ENCODE measurements at regions not wholly inside any gene's neighbourhood (a gene's known extent, or its start where the extent isn't known, plus 50 kb on each side); places are given as distances from the start of the nearest gene placed in this dataset.

GRCh38 chr10:111539246-111539645 lies 462.4 kb downstream of the ADRA2A start:
- H3K4me3 ChIP-seq (ENCODE audit: low read depth, low read length): no peak overlapping the region
- TF ChIP-seq CTCF (IDR thresholded peaks at IDR 0.05; ENCODE audit: borderline replicate concordance, insufficient read depth, low read depth, low read length): no peak

GRCh38 chr10:111543854-111544253 lies 467.0 kb downstream of the ADRA2A start:
- H3K4me3 ChIP-seq (ENCODE audit: low read depth, low read length): no peak overlapping the region
- no peak for TF ChIP-seq CTCF (IDR thresholded peaks at IDR 0.05; ENCODE audit: borderline replicate concordance, insufficient read depth, low read depth, low read length)

- TF ChIP-seq CTCF (IDR thresholded peaks at IDR 0.05; ENCODE audit: borderline replicate concordance, insufficient read depth, low read depth, low read length): no peak
- H3K4me3 ChIP-seq (ENCODE audit: low read depth, low read length): no peak overlapping the region
These were observed 469.2 kb downstream of the ADRA2A start for GRCh38 chr10:111545861-111546605.

GRCh38 chr10:111548084-111548726 lies 471.4 kb downstream of the ADRA2A start:
- H3K4me3 ChIP-seq (ENCODE audit: low read depth, low read length): no peak overlapping the region
- TF ChIP-seq CTCF (IDR thresholded peaks at IDR 0.05; ENCODE audit: borderline replicate concordance, insufficient read depth, low read depth, low read length): no peak

GRCh38 chr10:111551001-111551400 lies 474.2 kb downstream of the ADRA2A start:
- no peak overlapping the region for H3K4me3 ChIP-seq (ENCODE audit: low read depth, low read length)
- no peak for TF ChIP-seq CTCF (IDR thresholded peaks at IDR 0.05; ENCODE audit: borderline replicate concordance, insufficient read depth, low read depth, low read length)

- no peak overlapping the region for H3K4me3 ChIP-seq (ENCODE audit: low read depth, low read length)
- no peak for TF ChIP-seq CTCF (IDR thresholded peaks at IDR 0.05; ENCODE audit: borderline replicate concordance, insufficient read depth, low read depth, low read length)
These were observed 479.8 kb downstream of the ADRA2A start for GRCh38 chr10:111556666-111557065.

GRCh38 chr10:111558211-111558610 lies 481.4 kb downstream of the ADRA2A start:
- TF ChIP-seq CTCF (IDR thresholded peaks at IDR 0.05; ENCODE audit: borderline replicate concordance, insufficient read depth, low read depth, low read length): no peak

More at GRCh38 chr10:111558211-111558610, 481.4 kb downstream of the ADRA2A start:
- H3K4me3 ChIP-seq (ENCODE audit: low read depth, low read length): no peak overlapping the region
